GM19328 (cell line): ENCODE measurements at regions not wholly inside any gene's neighbourhood (a gene's known extent, or its start where the extent isn't known, plus 50 kb on each side); places are given as distances from the start of the nearest gene placed in this dataset.
"Not testable (repeated sequence)": the region's sequence is repeated elsewhere in the genome, so short reads cannot be mapped to it uniquely, and the experiment has no call there.

Source experiments
- ATAC-seq: cut with Tn5 transposase; IDR thresholded peaks from one replicate; pipeline ENCODE4 v1.9.1; 2021; ENCODE audit warnings: mild to moderate bottlenecking, moderate library complexity; ENCODE audit not compliant: unreplicated experiment

- no peak for ATAC-seq
Observed at GRCh38 chr5:17951392-17952169, 317.3 kb downstream of the TAF11L14 start.

DNA sequence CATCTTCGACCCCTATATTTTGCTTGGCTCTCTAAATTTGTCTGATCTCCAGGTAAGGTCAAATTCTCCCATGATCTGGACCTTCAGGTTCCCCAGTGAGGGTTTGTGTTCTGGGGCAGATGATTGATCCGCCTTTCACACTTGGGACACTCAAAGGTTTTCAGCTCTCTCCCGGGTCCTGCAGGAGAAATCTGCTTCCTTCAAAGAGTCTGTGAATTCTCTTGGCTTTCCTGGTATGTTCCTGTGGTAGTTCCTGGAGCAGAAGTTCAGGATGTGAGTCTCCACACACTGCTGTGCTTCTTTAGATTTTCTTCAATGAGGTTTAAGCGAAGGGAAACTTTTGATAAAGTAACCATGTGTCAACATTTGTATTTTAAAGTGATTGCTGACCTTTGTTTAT, 318.0 kb downstream of the TAF11L14 start:
- no peak for ATAC-seq

DNA sequence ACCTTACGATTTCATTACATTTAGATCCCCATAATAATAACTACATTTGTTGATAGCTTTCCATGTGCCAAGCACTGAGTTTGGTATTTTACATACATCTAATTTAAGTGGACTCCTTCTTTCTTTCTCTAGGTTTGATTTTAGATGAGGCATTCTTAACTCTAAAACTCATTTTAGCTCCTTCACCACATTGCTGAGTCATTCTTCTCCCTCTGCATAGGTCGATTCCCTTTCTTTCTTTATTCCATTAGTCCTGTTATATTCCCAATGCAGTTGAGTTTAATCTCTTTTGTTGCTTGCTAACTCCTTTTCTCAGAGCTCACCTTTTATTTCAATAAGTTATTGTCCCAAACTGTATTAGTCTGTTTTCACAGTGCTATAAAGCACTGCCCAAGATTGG, 329.8 kb downstream of the TAF11L14 start:
- no peak for ATAC-seq

DNA sequence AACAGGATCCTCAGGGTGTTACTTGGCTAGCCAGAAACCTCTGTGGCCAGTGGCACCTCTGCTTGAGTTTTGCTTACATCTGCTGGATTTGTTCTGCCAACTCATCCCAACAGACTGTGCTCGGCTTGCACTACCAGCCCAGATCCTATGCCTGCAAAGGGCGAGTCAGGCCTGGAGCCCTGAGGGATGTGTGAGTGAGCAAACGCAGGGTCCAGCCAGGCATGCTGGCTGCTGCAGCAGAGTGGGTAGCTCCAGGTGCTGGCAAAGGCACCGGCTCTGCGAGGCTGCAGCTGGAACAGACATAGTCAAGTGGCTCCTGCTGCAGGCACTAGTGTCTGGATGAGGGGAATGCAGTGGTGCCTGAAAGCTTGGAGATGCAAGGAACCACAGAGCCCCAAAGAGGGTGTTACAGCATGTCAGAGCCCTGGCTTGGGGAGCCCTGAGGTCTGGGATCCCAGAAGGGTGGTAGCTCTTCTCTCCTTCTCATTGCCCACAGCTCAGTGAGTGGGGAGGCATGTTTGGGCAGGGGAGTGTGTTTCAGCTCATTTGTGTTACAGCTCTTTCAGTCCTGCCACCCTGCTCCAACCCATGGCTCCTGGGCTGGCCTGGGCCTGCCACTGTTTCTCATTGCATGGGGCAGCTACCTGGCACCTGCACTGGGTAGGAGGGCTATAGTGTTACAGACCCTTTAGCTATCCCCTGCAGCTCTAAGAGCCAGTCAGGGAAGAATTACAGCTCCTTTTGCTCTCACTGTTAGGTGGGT, 332.6 kb downstream of the TAF11L14 start:
- no peak for ATAC-seq

DNA sequence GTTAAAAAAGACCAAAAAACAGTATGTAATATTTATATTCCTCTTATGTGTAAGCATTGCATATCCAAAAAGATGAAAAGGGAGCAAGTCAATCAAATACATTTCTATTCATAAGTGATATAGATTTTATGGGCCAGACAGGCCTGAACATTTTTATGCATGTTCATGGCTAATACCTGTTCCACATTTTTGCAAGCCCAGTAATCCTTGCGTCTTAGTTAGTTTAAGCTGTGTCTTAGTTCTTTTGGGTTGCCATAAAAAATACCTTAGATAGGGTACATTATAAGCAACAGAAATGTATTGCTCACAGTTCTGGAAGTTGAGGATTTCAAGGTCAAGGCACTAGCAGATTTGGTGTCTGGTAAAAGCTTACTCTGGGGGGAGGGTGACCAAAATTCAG, 342.1 kb downstream of the TAF11L14 start:
- ATAC-seq, result no peak

GRCh38 chr5:17978954-17979353, 344.7 kb downstream of the TAF11L14 start:
- no peak for ATAC-seq

DNA sequence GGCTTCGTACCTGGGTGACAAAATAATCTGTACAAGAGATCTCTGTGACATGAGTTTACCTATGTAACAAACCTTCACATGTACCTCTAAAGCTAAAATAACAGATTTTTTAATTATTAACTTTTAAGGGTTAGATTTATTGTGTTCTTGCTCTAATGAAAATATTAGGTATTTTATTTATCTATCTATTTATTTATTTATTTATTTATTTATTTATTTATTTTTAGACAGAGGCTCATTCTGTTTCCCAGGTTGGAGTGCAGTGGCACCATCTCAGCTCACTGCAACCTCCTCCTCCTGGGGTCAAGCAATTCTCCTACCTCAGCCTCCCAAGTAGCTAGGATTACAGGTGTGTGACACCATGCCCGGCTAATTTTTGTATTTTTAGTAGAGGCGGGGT, 348.4 kb downstream of the TAF11L14 start:
- ATAC-seq, result not testable (repeated sequence)

DNA sequence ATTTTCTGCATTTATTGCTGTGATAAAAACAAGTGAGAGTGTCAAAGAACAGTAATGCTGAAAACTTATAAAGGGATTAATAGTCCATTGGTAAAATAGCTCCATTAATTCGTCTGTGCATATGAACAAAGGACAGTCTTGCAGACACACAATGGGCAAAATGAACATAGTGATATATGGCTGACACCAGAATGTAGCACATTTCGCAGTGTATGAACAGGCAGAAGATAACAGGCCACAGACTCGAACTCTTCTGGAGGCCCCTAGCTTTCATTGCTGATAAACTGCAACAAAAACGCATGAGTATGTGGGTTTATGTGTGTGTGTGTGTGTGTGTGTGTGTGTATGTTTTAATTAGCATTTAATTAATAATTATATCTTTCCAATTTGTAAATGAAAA, 354.8 kb downstream of the TAF11L14 start:
- ATAC-seq, result no peak

- no peak for ATAC-seq
Observed at GRCh38 chr5:17989567-17990563, 355.6 kb downstream of the TAF11L14 start.

- ATAC-seq, result no peak
Observed at GRCh38 chr5:17991775-17992174, 357.5 kb downstream of the TAF11L14 start.

DNA sequence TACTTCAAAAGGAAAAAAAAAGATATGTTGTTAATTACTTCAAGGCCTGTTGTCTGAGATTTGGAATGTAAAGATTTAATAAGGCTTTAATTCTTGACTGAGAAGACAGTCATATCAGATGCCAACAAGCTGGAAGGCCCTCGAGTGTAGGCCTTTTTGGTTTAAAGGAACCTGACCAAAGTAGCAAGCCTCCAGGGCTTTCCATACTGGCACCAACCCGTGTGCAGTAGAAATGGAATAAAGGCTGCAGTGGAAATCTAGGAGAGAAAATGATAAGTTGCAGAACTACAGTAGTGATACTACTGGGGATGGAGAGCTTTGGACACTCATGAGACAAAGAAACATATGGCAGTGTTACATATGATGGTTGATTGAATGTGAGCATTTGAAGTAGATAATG, 358.0 kb downstream of the TAF11L14 start:
- no peak for ATAC-seq

DNA sequence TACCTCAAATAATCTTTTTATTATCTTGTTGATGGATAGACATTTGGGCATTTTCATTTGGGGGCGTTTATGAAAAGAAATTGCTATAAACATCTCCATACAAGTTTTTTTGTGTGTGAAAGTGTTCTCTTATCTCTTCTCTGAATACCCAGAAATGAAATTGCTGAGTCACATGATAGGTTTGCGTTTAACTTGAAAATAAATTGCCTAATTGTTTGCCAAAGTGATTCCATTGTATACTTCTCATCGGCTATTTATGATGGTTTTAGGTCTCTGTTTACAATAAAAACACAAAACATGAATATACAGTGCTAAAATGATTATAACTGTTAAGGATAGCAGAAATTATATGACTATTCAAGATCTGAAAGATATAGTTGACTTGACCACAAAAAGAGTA, 361.7 kb downstream of the TAF11L14 start:
- no peak for ATAC-seq

DNA sequence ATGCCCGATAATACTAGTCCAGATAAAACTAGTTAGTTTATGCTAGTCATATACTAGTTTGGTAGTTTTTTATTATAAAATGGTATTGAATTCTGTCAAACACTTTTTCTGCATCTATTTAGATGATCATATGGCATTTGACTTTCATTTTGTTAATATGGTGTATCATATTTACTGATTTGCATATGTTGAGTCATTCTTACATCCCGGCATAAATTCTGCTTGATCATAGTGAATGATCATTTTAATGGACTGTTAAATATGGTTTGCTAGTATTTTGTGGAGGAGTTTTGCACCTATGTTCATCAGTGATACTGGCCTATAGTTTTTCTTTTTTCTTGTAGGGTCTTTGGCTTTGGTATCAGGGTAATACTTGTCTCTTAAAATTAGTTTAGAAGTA, 365.6 kb downstream of the TAF11L14 start:
- ATAC-seq, result no peak

DNA sequence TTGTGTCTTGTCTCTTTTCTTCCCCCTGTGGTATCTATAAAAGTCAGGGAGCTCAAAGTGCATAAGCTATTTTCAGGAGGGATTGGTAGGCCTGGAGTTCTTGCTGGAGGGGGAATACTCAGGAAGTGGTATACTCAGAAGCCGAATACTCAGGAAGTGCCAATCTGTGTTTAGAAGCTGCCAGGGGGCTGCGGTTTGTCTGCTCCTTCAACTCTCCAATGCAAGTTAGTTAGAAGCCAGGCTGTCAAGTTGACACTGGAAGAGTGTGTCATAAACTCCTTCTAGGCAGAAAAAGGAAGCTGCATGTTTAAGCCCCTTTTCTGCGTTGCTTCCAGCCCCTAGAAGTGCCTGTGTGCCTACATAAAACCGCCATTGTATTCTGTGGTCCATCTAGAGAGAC, 366.5 kb downstream of the TAF11L14 start:
- no peak for ATAC-seq

DNA sequence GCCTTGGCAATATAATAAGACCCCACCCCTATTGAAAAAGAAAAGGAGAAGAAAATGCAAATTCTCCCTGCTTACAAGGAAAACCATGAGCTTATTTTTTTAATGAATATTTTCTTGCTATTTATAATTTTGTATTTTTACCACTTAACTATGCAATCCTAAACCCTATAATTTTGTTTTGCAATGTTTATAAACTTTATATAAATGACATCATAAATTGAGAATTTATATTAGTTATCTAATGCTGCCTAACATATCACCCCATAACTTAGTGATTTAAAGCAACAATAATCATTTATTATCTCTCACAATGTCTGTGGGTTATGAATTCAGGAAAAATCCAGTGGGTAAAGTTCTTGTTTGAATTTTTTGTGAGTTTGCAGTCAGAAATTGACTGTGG, 369.1 kb downstream of the TAF11L14 start:
- no peak for ATAC-seq

DNA sequence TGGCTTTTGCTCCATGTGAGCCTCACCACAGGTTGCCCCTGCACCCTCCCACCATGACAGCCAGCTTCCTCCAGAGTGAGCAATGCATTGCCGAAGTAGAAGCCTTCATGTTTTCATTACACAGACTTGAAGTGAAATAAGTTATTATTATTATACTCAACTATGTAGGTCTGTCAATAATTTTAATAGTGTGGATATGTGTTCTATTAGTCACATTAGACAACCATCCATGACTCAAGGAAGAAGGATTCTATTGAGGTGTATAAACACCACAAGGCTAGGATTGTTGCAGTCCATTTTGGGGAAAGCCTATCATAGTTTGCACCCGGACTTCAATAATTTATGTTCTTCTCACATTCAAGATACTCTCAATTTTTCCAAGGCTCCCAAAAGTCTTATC, 369.5 kb downstream of the TAF11L14 start:
- no peak for ATAC-seq

DNA sequence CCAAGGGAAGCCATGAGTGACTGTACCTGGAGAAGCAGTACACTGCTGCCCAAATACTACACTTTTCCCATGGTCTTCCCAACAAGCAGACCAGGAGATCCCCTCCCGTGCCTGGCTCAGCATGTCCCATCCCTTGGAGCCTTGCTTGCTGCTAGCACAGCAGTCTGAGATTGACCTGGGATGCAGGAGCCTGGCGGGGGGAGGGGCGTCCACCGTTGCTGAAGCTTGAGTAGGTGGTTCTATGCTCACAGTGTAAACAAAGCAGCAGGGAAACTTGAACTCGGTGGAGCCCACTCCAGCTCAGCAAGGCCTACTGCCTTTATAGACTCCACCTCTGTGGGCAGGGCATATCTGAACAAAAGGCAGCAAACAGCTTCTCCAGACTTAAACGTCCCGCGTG, 372.0 kb downstream of the TAF11L14 start:
- ATAC-seq, result not testable (repeated sequence)

DNA sequence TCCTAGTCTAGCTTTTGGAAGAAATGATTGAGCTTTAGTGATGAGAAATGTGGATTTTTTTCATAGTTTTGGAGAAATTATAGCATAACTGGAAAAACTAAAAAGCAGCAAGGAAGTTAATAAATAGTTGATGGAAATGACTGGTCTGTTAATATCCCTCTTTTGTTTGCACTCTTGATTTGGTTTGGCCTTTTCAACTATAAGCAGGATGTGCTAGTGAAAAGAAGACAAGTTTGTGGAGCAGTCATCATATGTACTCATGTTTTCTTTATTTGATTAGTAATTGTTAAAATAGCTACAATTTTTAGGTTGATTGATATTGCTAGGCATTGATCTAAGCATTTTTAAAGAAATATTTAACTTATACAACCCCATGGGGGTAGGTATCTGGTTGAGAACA, 374.7 kb downstream of the TAF11L14 start:
- no peak for ATAC-seq

DNA sequence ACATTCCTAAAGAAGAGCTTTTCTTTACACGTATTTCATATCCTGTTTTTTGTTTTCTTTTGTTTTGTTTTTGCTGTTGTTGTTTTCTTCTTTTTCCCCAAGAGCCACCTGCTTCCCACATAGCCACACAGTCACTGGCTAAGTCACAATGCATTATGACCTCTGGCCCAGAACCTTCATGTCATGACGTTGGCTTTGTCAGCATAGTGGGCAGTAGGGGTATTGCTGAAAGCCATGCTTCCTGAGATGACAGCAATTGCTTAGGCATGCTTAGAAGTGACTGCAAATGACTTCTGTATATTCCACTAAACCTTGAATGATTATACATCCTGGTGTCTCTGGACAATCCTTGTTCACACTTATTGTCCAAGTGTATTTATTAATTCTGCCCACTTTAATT, 375.8 kb downstream of the TAF11L14 start:
- ATAC-seq, result no peak

DNA sequence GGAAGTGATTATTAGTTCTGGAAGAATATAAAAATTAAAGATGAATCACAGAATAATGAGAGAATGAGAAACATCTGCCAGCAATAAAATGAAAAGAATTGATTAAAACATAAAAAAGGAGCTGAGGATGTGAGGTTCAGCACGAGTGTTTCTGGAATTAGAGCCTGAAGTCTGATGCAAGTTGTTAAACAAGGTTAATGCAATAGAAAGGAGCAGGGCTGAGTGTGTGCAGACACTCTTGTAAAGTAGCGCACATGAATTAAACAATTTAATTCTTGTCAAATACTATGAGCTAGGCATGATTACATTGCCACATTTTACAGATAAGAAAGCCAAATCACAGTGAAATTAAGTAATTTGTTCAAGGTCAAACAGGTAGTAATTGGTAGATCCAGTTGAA, 384.2 kb downstream of the TAF11L14 start:
- no peak for ATAC-seq

GRCh38 chr5:18023275-18023674, 389.0 kb downstream of the TAF11L14 start:
- no peak for ATAC-seq
